Tibial artery (tissue), 4 donors: ENCODE measurements at regions not wholly inside any gene's neighbourhood (a gene's known extent, or its start where the extent isn't known, plus 50 kb on each side); places are given as distances from the start of the nearest gene placed in this dataset.

Experiments used
- DNase-seq, 2 donors: peaks; one replicate each; pipeline ENCODE4 v3.0.0-alpha.2; 2019
- H3K27ac ChIP-seq, 2 donors: fragments of 200-600 bp; sonication (generic) in 1 of 2; 1 replicate in 1 of 2; 2 replicates in 1 of 2; pipeline ENCODE4 v1.5.1; 2018 to 2019; ENCODE audit warnings: mild to moderate bottlenecking in 1 of 2
- H3K27me3 ChIP-seq, 2 donors: fragments of 200-600 bp; sonication (generic) in 1 of 2; one replicate each; pipeline versions ENCODE4 v1.5.1 to v1.6.0; 2016 to 2019
- H3K36me3 ChIP-seq, 3 donors: fragments of 200-600 bp; sonication (generic) in 2 of 3; one replicate each; pipeline ENCODE4 v1.5.1; 2016 to 2019; ENCODE audit warnings: mild to moderate bottlenecking in 2 of 3
- H3K4me1 ChIP-seq, 4 donors: fragments of 200-600 bp; sonication (generic) in 2 of 4; 1 replicate in 3 of 4; 2 replicates in 1 of 4; pipeline ENCODE4 v1.5.1; 2016 to 2019
- H3K4me3 ChIP-seq, 2 donors: fragments of 200-600 bp; sonication (generic) in 1 of 2; 1 replicate in 1 of 2; 2 replicates in 1 of 2; pipeline ENCODE4 v1.5.1; 2018 to 2019; ENCODE audit warnings: mild to moderate bottlenecking in 2 of 2
- H3K9me3 ChIP-seq, 3 donors: fragments of 200-600 bp; sonication (generic) in 1 of 3; one replicate each; pipeline ENCODE4 v1.5.1; 2016 to 2019
- intact Hi-C: fragments of 100-400 bp; cut with DNase I; formaldehyde crosslinking; loops from one replicate; pipeline ENCODE4 v1.15.0; 2023; ENCODE audit warnings: low total_unique reads
- TF ChIP-seq, protein P1 (sequence below), 2 experiments: fragments of 200-600 bp in 1 of 2; fragments of 450-650 bp in 1 of 2; IDR thresholded peaks; one replicate each; pipeline ENCODE4 v1.5.1; 2017 to 2019; ENCODE audit warnings: antibody characterized with exemption in 2 of 2, mild to moderate bottlenecking in 1 of 2, moderate library complexity in 1 of 2

DNA sequence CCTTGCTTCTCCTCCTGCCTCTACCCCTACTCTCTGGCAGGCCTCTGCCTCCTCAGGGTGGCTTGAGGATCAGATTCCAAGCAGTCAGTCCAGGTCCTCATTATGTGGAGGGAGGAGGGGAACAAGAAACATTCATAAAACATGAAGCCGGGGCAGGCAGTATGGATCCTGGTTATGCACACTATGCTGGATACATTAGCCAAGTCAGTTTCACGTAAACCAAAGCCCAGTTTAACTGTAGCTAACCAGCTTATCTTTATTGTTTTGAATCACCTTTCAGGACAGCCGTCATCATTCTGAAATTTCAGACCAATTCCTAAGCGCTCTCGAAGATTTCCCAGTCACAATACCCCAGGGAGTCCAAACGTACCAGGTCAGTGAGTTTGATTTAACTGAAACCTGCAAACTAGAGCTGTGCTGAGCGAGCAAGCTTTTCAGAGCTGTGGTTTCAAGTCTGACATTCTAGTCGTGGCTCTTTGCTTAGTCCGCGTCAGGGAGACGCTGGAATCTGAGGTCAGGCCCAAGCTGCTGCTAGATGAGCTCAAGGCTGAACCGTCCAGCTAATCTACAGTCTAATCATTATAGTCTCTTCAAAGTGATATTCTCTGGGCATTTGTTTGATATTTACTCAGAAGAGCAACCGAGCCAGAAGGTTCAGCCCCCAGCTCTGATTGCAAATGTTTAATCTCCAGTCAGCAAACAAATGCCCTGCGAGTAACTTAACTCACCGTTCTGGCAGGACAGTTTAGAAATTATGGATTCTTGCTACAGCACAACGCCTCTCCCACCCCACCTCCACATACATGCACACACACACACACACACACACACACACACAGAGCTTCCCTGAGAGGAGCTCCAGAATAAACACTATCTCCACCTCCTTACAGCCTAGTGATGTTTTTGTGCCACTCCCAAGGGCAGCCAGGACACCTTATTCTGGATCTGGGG is 63.8 kb upstream of the BZW1 start:
- Histone ChIP-seq H3K9me3 (no peaks in the 10 kb centered on the region), H3K27ac (peak overlapping the region; percentile 60 to 66), H3K36me3 (no peaks in the 10 kb centered on the region), H3K4me3 (no peak overlapping the region), H3K4me1 (peaks cover 0 to 53% (median 26%) of the 10 kb centered on the region in 4 donors), H3K27me3 (no peaks in the 10 kb centered on the region)
- TF ChIP-seq, protein P1, sequence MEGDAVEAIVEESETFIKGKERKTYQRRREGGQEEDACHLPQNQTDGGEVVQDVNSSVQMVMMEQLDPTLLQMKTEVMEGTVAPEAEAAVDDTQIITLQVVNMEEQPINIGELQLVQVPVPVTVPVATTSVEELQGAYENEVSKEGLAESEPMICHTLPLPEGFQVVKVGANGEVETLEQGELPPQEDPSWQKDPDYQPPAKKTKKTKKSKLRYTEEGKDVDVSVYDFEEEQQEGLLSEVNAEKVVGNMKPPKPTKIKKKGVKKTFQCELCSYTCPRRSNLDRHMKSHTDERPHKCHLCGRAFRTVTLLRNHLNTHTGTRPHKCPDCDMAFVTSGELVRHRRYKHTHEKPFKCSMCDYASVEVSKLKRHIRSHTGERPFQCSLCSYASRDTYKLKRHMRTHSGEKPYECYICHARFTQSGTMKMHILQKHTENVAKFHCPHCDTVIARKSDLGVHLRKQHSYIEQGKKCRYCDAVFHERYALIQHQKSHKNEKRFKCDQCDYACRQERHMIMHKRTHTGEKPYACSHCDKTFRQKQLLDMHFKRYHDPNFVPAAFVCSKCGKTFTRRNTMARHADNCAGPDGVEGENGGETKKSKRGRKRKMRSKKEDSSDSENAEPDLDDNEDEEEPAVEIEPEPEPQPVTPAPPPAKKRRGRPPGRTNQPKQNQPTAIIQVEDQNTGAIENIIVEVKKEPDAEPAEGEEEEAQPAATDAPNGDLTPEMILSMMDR (IDR thresholded peaks at IDR 0.05) = no peak
- intact Hi-C loops = no loop called here
- no peak for DNase-seq

DNA sequence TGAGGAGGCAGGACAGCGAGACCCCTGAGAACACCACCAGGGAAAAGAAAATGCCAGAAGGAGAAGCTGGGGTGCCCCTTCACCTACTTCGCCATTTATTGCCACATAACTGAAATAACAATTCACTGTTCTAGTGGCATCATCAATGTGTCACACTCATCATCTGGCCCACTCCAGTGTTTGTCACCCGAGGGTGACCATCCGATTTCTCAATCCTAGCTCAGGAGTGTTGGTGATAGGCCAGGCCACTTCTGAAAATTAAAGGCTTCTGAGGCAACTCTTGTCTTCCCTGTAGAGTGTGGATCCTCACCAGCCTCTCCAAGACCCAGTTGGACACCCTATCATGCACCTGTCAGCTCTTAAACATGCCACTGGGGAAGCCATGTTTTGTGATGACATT is 62.9 kb upstream of the BZW1 start:
- Histone ChIP-seq H3K27ac (peak overlapping the region; percentile 60 to 66), H3K9me3 (no peaks in the 10 kb centered on the region)
- intact Hi-C loops = no loop called here

DNA sequence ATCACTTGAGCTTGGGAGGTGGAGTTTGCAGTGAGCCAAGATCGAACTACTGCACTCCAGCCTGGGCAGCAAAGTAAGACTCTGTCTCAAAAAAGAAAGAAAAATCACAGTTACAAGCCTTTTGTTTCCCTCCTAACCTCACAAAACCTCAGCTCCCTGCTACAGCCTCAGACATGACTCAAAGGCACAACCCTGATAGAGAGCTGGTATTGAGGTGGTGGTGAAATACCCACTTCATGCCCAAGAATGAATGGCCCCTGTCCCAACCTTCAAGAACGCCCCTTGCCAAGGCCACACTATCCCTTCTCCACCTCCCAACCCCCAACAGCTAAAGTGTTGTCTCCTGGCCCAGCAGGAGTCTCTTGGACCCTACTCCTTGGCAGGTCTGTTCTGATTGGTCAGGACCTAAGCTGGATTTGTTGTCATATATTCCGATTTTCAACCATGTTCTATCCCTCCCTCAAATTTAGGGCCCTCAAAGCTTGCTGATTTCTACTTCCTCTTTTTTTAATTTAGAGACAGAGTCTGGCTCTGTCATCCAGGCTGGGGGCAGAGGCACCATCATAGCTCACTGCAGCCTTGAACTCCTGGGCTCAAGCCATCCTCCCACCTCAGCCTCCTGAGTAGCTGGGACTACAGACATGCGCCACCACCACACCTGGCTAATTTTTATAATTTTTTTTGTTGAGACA is 61.9 kb upstream of the BZW1 start:
- Histone ChIP-seq H3K4me1 (peaks cover 0 to 58% (median 24%) of the 10 kb centered on the region in 4 donors), H3K27ac (no peak overlapping the region), H3K9me3 (no peaks in the 10 kb centered on the region), H3K36me3 (no peaks in the 10 kb centered on the region), H3K27me3 (no peaks in the 10 kb centered on the region), H3K4me3 (no peak overlapping the region)
- DNase-seq = no peak
- intact Hi-C loops = no loop called here
- TF ChIP-seq, protein P1 (IDR thresholded peaks at IDR 0.05) = no peak

More for the DNA sequence above, 62.9 kb upstream of the BZW1 start:
- no peaks in the 10 kb centered on the region for H3K36me3 ChIP-seq
- TF ChIP-seq, protein P1 (IDR thresholded peaks at IDR 0.05) = no peak
- H3K4me3 ChIP-seq = no peak overlapping the region
- H3K4me1 ChIP-seq = peaks cover 0 to 53% (median 24%) of the 10 kb centered on the region in 4 donors
- no peaks in the 10 kb centered on the region for H3K27me3 ChIP-seq
- no peak for DNase-seq

DNA sequence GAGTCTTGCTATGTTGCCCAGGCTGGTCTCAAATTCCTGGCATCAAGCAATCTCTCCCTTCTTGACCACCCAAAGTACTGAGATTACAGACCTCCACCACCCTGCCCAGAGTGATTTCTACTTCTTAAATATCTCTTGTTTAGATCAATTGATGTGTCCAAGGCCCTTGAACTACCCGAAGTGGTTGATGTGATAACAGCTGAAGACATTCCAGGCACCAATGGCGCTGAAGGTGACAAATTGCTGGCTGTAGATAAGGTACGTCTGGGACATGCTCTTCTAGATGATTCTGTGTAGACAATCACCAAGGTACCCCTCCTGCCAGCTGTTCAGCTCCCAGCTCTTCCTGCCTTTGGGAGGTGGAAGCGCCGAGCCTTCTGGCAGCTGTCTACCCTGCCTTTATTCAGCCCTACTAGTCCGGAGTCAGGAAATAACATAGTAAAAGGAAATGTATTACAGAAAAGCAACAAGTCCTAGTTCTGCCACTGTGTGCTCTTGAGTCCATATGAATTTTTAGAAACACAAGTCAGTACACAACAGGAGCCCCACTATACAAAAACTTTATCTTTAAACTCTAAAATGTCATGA is 61.3 kb upstream of the BZW1 start:
- no peaks in the 10 kb centered on the region for H3K27me3 ChIP-seq
- intact Hi-C loops = no loop called here
- TF ChIP-seq, protein P1 (IDR thresholded peaks at IDR 0.05) = no peak
- H3K4me1 ChIP-seq = peaks cover 0 to 65% (median 24%) of the 10 kb centered on the region in 4 donors
- no peak overlapping the region for H3K27ac ChIP-seq
- no peaks in the 10 kb centered on the region for H3K36me3 ChIP-seq
- no peak for DNase-seq
- no peaks in the 10 kb centered on the region for H3K9me3 ChIP-seq
- H3K4me3 ChIP-seq = no peak overlapping the region

DNA sequence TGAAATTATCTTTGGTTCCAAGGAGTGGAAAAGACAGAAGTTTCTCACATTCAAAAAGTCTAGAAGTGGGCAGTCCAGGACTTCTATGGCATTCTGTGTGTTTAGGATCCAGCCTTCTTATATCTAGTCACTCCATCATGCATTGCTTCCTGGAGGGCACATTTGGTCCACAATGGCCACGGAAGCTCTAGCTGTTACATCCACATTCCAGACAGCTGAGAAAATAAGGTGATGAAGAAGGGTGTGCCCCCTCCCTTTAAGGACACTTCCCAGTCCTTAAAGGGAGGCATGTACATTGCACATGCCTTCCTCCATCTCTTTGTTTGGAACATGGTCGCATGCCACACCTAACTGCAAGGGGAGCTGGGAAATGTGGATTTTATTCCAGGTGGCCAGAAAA is 59.9 kb upstream of the BZW1 start:
- TF ChIP-seq, protein P1 (IDR thresholded peaks at IDR 0.05) = no peak
- Histone ChIP-seq H3K4me1 (peaks cover 0 to 65% (median 24%) of the 10 kb centered on the region in 4 donors), H3K9me3 (no peaks in the 10 kb centered on the region), H3K27me3 (no peaks in the 10 kb centered on the region), H3K27ac (peak overlapping the region; percentile 28 to 57), H3K4me3 (no peak overlapping the region), H3K36me3 (no peaks in the 10 kb centered on the region)
- intact Hi-C loops = no loop called here
- DNase-seq = no peak
